GM21529 (cell line): ENCODE measurements at regions not wholly inside any gene's neighbourhood (a gene's known extent, or its start where the extent isn't known, plus 50 kb on each side); places are given as distances from the start of the nearest gene placed in this dataset.

Experiments
- ATAC-seq: cut with Tn5 transposase; IDR thresholded peaks from one replicate; pipeline ENCODE4 v1.9.1; 2021; ENCODE audit not compliant: unreplicated experiment

GRCh38 chr5:104755806-104756205 is 1193.2 kb upstream of the NUDT12 start:
- ATAC-seq = no peak

DNA sequence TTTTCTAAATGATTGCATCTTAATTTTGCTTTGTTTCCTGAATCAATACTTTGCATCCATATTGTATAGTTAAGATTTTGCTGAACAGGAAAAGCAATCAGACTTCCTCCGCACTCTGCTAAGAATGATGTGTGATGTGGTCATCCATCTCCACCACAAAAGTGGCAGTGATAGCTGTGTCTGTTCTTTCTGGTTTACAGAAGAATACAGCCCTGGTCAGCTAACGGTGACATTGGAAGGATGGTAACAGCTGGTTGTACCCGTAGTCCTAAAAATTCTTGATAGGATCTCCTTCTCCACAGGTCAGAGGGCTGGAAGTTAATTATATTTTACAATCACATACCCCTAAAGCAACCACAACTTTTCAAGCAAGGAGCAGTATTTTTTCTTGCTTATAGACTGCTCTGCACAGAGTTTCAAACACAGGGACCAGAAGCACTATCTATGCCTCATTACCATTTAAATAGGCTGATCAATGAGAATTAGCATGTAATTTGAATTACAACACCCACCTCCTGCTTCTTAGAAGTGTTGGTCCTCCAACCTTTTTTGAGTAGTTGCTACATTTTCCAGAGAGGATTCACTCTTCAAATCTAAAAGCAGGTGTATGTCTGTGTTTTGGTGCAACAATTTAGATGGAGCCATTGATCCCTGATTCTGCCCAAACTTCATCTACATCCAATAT is 1191.9 kb upstream of the NUDT12 start:
- ATAC-seq = no peak

GRCh38 chr5:104751969-104752368 is 1189.4 kb upstream of the NUDT12 start:
- ATAC-seq = no peak

GRCh38 chr5:104739905-104740304 is 1177.3 kb upstream of the NUDT12 start:
- no peak for ATAC-seq

DNA sequence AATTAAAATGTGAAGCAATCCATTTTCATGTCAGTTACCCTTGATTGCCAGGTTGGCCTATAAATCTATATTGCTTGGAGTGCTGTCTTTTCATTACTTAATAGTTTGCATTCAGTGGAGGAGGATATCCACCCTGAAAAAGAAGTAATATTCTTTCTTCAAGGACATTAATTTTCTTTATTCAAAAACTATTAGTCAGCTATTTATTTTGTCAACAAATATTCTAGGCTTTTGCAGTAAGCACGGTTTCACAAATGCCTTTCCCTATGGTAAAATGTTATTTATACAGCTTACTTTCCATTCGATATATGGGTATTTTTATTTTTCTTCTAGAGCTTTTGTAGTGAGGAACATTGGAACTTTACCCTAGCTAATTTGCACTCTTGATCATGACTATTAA is 1176.9 kb upstream of the NUDT12 start:
- no peak for ATAC-seq

DNA sequence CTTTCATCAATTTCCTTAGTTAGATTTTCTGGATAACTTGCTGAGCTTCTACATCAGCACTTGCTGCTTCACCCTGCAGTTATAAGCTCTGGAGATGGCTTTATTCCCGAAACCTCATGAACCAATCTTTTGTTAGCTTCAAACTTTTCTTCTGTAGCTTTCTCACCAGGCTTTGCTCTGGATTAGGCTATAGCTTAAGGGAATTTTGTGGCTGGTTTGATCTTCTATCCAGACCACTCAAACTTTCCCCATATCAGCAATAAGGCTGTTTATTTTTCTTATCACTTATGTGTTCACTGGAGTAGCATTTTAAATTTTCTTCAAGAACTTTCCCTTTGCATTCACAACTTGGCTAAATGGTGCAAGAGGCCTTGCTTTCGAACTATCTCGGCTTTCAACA is 1173.5 kb upstream of the NUDT12 start:
- no peak for ATAC-seq

- ATAC-seq = no peak
Measured at GRCh38 chr5:104734046-104734445, 1171.5 kb upstream of the NUDT12 start.

GRCh38 chr5:104733063-104733669 is 1170.6 kb upstream of the NUDT12 start:
- no peak for ATAC-seq

DNA sequence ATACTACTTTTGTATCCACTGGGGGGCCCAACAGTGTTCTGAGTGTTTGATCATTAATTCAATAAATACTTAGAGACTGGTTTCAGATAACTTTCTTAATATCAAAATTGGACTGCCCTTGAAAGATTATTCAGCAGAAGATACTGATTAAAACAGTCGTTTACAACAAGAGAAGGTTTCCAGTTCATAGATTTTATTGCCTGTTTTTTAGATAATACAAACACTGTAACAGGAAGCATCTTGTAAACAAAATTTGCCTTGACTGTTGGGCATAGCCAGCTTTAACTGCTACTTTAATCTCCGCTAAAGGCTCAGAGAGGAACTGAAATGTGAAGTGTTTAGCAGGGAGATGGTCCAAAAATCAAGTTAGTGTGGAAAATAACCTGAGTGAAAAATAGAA is 1168.7 kb upstream of the NUDT12 start:
- no peak for ATAC-seq

DNA sequence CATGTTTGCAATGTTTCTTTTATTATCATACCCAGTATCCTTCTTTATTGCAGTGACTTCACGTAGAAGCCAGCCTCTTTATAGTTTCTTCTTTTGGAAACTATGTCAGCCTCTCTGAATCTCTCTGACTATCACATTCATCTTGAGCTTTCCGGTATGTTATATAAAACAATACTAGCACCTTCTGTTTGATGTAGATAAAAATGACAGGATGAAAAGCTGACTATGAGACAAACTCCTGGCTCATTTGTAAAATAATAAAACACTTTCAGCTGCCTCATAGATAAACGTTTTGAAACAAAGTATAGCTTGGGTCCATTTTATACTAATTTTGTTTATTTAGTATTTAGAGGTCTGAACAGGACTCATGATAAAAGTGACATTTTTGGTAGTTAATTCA is 1145.4 kb upstream of the NUDT12 start:
- no peak for ATAC-seq

- no peak for ATAC-seq
Measured at GRCh38 chr5:104706600-104706999, 1144.0 kb upstream of the NUDT12 start.

- ATAC-seq = no peak
Measured at GRCh38 chr5:104702212-104702611, 1139.6 kb upstream of the NUDT12 start.

DNA sequence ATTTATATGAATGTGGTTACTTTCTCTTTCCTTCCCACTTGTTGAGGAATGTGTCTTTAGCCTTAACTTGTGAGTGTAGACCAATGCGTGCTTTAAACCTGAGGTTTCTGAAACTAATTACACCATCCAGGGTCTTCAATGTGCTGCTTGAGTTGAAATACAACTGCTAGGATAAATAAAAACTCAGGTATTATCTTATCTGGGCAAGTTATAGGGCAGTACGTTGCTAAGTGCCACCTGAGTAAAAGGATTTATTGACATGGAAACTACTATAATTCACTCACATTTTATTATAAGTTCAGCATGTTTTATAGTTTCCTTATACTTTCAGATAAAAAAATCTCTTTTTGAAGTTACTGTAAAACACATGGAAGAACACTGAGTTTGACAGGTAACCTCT is 1136.8 kb upstream of the NUDT12 start:
- no peak for ATAC-seq

DNA sequence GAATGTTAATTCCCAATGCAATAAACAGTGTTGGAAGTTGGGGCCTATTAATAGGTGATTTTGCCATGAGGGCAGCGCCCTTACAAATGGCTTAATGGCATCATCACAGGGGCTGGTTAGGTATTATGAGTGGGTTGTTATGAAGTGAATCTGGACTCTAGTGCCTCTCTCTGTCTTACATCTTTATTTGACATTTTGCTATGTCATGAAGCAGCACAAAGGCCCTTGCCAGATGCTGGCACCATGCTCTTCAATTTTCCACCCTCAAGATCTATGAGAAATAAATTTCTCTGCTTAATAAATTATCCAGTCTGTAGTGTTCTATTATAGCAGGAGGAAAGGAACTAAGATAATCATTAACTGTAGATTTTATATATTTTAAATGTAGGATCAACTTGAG is 1098.7 kb upstream of the NUDT12 start:
- ATAC-seq = no peak

DNA sequence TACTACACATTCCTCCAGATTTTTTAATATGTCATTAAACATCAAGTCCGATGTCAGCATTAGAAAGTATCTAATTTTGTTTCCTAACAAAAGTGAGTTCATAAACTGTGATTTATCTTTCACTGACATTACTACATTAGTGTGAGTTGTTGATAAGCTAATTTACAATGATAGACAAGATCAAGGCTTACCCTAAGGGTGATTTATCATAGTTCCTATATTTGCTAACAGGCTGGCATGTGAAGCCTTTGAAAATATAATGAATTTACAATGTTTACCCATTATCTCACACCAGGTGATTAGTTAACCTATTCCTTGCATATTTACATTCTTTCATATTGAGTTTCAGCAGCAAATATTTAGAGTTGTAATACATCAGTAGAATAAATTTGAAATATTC is 1096.9 kb upstream of the NUDT12 start:
- ATAC-seq = no peak

DNA sequence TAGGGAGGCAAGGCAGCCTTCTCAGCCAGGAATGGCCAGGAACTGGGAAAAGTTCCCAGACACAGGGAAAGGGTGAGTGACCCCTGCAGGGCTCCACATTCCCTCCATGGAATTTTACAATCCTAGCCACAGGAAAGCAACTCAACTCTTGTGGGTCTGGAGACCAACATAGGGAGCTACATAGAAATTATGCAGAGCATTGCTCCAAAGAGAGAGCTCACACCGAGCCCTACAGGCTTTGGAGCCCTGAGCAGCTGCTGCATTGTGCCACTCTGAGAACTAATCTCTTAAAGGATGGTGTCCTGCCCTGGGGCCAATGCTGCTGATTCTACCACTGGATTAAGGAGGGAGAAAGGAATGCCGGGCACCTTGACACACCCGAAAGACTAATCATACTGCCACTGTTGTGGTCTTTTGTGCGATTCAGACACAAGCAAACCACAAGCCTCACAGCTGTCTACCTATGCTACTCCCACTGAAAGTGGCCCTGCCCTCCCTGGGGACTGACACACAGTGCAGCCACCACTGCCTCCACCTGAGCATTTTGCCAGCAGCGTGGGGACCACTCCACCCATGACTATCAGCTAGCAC is 1089.8 kb upstream of the NUDT12 start:
- no peak for ATAC-seq

GRCh38 chr5:104650313-104651055 is 1087.9 kb upstream of the NUDT12 start:
- no peak for ATAC-seq

DNA sequence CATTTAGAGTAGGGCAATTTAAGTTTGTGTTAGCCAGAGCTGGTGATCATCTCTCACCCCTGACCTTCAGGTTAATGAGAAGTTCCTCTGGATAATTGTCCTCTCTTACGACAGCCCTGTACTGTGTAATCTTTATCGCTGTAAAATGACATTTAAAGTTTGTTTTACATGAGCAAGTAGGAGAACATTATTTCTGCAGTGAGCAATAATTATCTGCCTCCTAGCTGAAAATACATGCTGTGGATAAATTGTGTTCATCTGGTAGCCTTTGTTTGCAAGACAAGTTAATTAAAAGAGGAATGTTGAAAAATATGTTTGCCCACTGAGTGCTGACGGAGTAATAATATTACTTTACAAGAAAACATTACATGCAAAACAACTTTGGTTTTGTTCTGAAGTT is 1083.8 kb upstream of the NUDT12 start:
- no peak for ATAC-seq

DNA sequence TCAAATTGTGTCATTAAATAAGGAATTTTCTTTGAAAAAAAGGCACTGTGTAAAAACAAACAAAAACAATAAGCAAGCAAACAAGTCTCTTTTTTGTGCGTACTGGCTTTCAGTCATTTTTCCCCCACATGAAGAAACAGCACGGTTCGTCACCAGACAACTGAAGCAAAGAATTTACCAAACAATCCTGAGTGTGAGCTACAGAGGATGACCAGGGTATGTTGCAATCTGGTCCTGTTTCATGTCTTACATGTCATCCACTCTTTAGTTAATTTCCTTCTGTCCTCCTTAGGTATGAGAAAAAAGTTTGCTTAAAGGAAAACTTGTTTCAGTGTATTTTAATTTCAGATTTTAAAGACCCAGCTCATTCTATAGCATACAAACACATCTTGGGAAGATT is 1080.7 kb upstream of the NUDT12 start:
- ATAC-seq = no peak

GRCh38 chr5:104635227-104635626 is 1072.6 kb upstream of the NUDT12 start:
- no peak for ATAC-seq

DNA sequence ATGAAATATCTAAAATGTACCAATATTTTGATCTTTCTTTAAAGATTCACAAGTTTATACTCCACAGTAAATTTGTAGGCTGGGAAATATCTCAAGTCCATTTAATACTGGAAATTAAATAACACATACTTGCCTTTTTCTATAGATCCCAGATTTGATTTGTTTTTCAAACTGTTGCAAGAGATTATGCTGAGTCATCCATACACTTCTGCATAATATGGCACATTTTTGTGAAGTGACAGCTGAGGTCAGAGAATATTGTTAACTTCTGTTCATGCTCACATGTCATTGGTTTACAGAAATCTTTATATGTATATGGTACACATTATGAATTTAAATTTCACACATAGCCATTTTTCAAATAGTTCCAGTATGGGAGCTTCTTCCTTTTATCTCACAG is 1066.3 kb upstream of the NUDT12 start:
- ATAC-seq = no peak

- no peak for ATAC-seq
Measured at GRCh38 chr5:104626122-104626521, 1063.5 kb upstream of the NUDT12 start.
